COLO829 (cell line): ENCODE measurements at regions not wholly inside any gene's neighbourhood (a gene's known extent, or its start where the extent isn't known, plus 50 kb on each side); places are given as distances from the start of the nearest gene placed in this dataset.

Experiments used
- DNase-seq: peaks from one replicate; pipeline ENCODE4 v3.0.0; 2012; ENCODE audit warnings: low spot score

DNA sequence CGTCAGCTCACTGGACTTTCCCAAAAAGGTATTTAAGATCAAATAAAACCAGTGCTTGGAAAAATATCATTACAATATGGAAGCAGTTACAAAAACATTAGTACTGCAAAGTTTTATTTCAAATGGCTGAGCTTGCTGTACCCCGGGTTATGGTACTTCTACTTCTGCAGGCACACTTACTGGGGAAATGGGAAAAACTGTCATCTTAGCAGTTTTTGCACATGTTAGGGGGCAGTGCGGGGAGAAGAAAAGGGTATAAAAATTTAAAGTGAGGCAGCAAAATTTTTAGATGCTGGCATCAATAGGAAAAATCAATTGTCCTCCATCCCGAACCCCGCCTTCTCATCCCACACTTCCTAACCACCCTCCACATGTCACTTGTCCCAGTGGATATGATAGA, 133.4 kb downstream of the ATG4C start:
- no peak for DNase-seq

DNA sequence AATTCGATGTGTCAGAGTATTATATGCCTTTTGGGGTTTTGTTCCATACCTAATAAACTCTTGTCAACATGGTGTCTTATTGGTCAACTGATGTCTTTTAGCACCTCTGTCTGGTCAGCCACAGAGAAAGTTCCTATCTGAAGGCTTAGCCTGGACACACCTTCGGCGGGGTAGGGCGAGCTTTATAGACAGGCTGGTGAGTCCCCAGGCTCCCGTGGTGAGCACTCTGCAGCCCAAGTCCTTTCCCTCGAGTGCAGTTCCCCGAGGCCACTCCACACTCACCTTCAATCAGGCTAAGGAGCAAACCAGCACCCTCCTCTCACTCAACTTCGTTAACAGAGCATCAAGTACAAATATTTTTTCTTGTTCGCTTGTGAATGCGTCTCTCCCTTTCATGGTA, 133.9 kb downstream of the ATG4C start:
- DNase-seq: no peak

DNA sequence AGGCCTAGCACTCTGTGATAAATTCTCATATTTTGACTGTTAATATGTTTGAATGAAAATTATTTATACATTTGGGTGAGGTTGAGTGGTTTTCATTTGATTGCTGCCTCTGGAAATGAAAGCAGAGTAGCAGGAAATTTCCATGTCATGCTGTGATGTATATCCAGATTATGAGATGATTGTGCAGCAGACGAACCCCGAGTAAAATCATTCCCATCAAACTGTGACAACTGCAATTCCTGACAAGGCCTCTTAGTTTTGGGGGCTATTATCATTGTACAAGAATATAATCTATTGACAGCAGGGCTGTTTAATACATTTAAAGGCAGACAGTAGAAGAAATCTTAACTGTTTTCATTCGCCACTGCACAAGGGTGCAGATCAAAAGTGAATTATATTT, 134.8 kb downstream of the ATG4C start:
- no peak for DNase-seq

DNA sequence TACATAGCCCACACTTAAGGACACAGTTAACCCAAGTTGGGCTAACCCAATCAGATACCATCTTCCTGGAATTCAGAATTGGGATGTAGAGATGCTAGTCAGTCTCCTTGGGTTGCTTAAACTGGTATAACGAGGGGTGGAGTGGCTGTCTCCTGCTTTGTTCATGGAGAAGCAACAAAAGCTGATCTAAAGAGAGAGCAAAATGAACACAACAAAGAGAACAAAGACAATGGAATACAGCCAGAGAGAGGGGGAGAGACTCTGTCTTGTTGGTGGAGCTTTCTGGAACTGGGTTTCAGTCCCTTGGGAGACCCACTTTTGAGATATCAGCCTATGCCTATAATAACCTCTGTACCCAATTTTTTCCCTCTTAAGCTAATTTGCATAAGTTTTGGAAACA, 138.1 kb downstream of the ATG4C start:
- DNase-seq: no peak

DNA sequence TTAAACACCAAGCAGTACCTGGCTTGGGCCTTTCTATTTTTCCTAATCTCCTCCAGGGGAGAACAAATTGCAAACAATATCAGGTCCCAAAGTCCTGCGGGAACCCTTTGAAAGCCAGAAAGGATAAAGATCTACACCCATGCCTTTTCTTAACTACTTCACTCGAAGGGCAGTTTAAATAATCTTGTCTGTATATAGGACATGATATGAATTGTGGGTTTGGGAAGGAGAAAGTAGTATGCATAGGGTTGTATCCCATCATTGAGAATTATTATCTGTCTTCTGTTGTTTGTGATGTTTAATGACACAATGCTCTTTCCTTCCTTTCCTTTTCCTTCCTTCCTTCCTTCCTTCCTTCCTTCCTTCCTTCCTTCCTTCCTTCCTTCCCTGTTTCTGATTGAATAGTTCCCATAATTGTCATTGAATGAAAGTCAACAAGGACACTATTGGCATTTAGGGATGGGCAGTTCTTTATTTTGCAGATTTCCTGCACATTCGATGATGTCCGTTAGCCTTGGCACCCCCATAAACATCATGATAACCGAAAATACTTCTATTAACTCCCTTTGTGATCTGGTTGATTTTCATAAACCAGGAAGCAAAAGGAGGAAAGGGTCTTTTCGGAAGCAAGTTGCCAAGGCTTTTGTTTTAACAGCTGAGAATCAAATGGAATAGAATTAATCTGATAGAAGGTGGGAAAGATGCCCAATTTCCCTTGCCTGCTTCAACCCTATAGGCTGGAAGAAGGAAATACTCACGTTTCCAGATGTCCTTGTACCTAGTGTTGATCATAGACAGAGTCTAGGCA, 141.3 kb downstream of the ATG4C start:
- no peak for DNase-seq

DNA sequence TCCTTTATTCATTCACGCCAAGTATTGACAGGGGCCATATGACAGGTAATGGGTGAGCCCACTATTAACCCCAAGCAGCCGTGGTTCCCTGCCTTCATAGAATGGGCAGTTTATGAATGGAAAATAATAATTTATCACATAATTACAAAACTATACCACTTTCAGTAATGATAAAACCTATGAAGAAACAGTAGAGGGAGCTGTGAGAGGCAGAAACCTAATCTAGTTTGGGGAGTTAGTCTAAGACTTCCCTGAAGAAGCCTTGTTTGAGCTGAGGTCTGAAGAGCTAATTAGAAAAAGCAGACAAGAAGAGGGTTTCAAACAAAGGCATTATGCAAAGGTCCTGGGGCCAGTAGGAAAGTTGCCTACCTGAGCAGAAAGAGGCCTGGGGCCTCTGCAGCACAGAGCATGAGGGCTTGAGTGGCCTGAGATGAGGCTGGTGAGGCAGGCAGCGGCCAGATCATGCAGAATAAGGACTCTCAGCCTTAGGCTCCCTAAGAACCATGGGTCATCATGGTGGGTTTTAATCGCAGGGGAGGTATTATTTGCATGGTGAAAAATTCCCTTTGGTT, 142.8 kb downstream of the ATG4C start:
- no peak for DNase-seq

DNA sequence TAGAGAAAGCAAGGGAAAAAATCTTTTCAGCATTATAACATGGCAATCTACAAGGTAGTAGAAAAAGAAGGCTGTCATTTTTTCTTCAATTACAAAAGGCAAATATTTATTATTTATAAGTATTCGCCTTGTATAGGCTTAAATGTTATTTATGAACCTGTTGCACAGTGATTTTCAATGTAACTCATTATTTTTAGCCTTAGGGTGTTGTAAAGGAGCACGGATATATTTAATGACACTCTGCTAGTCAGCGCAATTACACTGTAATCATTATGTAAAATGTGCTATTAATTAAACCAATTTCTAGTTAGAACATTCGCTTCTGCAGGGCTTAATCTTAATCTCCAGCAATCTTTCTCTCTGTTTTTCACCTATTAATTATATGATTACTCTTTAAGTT, 145.0 kb downstream of the ATG4C start:
- no peak for DNase-seq

DNA sequence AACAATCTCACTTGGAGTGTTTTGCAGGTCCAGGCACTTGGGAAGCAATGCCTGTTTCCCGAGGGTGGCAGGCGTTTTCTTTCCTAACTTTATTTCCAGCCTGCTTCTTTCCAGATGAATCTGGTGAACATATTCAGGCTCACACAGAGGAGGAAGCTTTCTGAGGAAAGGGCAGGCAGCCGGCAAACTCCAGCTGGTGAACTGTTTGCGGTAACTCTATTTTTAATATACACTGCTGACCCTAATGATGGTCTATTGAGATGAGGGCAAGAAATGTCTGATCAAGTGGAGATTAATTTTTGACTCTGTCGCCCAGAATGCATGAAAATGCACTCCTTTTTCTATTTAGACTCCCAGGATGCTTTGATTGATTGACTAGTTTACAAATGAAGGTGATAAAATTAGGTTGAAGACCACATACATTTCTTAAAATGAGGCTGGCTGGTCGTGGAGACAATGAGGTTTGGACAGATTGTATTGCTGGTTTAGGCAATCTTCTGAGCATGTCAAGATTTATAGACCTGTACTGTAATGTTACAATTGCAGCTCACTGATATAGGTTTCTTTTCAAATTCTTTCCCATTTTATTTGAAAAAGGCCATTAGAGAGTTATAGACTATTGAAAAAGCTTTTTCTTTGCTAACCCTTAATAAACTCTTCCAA, 153.8 kb downstream of the ATG4C start:
- no peak for DNase-seq

DNA sequence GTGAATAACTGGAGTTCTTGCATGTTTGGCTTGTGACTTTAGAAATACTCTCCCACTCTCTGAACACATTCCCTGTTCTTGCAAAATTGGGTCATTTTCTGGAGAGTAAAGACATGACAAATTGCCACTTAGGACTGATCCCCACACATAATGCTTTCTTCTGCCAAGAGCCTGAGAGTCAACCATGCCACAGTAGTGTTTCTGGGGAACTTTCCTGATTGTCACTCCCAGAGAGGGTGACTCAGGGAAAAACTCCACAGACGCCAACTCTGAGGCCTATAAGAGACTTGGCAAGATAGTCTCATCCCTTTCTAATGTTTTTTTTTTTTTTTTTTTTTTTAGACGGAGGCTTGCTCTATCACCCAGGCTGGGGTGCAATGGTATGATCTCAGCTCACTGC, 157.8 kb downstream of the ATG4C start:
- no peak for DNase-seq

DNA sequence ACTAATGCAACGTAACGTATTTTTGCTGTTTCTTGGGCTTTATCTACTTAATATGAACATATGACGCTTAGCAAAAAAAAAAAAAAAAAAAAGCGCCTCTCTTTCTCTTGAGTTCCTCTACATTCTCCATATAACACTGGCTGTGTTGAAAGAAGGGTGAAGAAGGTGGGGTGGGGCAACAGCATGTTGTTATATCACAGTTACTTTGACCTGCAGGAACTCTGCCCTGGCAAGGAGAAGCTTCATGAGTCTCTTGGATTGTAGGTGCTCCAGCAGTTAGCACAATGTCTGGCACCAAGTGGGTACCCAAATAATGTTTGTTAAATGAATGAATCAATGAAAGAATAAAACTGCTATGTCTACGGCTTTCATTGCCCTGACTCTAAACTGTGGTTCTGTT, 162.6 kb downstream of the ATG4C start:
- DNase-seq: no peak

DNA sequence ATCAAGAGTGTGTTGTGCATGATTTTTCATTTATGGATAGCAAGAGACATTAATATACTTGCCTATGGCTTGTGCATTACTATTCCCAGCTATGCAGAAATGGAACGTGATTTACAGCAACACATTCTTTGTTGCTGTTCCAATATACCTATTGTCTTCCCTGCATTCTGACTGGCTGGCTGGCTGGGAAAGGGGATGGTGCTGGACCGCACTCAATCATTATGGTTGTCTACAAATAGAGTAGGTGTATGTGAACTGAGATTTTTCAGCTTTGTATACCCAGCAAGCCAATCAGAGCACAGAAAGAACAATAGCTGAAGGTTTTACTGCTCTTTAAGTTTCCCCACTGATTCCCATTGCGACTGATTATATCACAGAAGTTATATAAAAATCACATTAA, 167.5 kb downstream of the ATG4C start:
- DNase-seq: no peak

DNA sequence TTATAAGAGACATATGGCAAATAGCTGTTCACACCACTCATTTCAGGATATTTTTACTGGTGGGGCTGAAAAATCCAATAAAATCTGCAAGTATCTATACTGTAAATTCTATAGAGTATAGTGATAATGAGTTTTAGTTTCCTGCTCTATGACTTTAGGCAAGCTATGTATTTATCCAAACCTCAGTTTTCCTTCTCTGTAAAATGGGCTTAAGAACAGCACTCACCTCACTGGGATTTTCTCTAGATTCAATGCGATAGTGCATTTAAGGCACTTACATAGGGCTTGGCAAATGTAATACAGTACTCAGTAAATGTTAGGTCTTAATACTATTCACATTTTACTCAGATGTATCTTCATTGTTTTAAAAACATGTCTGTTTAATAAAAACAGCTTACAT, 168.7 kb downstream of the ATG4C start:
- no peak for DNase-seq

DNA sequence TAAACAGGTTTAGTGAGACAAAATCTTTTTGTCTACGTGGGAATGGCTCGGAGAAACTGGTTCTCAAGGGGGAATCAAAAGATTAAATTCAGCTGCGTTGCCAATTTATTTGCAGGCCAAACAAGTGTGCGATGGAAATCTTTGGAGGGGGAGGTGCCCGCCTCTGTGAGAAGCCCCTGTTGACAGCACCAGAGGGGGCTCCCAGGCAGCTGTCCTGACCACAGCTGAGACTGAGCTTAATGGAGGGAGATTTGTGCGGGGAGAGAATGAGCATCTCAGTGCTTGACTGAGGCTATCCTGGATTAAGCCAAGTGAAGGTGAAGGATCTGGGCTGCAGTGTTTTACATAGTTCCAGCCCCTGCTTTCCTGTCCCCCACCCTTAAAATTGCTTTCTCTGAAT, 169.7 kb downstream of the ATG4C start:
- no peak for DNase-seq

DNA sequence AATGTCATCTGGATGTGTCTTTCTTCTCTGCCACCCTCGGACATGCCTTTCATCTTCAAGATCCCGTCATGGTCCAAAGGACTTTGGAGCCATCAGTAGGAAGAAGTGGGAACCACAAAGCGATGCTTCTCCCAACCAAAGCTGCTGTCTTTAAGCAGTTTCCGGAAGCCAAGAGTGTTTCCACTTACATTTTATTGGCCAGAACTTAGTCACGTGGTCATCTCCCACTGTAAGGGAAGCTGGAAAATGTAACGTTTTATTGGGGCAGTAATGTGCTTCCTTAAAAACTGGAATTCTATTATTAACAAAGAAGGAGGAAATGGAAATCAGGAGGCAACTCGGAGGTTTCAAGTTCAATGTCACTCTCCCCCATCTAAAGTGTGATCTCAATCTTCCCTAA, 170.8 kb downstream of the ATG4C start:
- no peak for DNase-seq

DNA sequence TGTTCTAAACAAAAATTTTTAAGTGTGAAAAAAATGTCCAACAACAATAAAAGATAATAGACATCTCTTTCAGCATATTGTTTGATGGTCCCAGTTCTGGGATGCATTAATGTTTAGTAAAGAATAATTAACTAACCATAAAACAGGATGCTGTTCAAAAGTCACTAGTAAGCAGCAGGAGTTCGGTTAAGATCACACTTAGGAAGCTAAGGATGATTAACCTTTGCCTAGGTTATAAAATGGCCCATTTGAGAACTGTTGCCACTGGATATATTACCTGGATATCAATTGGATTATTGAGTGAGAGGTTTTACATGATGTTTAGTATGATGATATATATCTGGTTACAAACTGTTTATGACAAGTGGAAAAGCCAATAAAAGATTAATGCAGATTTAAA, 171.7 kb downstream of the ATG4C start:
- no peak for DNase-seq

DNA sequence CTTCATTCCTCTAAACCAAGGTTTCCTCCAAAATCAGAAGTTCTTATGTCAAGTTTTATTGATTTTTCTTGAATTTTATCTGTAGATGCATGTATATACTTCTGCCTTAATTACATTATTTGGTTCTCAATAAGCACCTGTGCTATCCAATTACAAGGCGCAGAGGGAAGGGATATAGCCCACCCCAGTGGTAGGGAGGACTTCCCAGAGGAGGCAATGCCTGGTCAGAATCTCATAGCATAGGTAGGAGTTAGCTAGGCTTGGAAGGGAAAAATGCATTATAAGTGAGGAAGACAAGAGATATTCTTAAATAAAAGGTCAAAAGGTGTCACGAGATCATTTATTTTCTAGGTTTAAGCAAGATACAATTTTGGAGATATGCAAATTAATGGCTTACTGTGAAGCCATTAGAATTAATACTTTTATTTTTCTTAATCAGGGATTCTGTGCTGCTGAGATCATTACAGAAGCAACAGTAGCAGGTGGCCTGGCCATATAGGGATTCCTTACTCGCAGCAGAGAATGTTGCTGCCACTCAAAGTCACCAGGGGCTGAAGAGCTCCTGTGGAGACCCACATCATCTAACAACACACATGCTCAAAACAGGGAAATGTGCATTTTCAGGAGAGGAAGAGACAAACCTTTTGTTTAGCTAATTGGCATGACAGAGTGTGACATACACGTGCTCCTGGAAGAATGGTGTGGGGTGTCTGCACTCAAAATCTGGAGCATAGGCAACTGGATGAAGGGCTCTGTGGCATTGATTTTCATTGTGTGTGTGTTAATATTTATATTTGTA, 178.3 kb downstream of the ATG4C start:
- no peak for DNase-seq

DNA sequence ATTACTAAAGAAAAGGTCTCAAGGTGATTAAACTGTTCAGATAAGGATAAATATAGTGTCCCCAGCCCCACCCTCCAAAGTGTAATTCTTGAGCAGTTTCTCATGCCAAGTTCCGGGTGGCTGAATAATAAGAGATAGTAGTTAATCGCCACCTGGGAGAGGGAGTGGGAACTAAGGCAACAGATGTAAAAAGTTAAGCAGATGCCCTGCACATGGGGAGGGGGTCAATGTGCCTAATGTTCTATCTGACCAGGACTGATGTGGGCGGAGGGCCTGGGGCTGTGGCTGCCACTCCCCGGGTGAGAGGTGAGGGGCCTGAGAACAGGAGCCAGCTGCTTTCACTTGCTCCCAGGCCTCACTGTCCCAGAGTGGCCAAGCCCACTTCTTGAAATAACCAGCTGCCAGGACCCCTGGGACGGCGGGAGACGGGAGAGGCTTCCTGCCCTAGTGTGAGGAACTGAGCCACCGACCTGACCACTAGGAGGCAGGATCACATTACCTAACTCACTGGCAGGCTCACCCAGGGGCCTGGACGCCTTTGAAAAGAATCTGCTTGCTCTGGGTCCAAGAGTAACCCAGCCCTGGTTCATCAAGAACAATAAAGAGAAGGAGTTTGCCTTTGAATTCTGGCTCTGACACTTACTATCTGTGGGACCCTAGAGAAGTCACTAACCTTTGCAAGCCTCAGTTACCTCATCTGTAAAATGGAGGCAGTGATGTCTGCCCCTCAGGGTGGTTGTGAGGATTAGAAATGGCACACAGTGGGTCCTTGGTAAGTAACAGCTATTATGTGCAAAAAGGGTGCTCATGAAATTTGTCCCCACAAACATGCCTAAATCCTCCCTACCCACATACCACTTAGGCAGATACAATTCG, 179.2 kb downstream of the ATG4C start:
- peak; percentile 54 for DNase-seq

DNA sequence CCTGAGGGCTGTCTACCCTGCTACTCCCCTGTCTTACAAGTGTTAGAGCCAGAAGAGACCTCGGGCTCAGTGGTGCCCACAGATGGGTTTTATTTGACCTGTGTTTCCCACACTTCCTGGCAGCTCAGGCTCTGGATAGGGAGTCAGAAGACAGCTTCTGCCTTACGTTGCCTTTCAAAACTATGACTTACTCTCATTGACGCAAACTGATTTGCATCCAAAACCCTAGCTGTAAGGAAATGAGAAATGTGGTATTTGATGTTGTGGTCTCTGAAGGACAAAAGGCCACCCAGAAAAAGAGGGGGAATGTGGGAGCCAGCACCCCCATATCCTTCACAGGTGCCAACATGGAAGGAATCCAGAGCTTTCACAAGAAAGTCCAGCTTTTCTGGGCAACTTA, 180.2 kb downstream of the ATG4C start:
- DNase-seq: no peak

DNA sequence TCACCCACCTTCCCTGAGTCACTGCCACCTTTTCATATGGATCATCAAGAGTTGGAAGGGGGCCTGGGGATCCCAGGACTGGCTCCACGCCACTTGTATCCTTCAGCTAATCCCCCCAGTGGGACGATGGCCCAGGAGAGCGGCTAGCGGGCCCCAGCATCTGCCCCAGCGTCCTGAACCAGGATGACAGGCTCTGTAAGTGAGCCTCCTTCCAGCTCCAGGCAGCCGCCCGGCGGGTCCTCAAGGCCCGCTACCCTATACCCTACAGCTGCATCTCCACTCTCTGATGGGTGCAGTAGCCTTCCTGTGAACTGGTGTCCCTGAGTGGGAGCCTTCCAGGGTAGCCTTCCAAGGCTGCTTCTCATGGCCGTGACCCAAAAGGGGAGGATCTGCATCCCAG, 183.1 kb downstream of the ATG4C start:
- no peak for DNase-seq

DNA sequence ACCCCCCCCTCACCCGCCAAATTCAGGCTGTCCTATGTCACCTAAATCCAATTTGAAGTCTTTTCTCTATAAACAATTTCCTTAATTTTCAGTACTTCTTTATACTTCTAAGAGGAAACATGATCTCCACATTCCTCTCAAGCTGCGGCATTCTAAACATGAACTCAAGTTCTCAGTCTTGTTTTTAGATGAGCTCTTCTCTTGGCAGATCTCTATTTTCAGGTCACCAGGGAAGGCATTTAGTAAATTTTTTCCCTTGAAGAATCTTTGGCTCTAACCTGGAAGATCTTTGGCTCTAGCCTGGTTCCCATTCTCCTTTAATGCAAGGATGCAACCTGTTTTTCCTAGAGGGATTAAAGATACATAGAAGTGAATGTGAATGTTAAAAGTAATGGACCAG, 193.4 kb downstream of the ATG4C start:
- DNase-seq: no peak

DNA sequence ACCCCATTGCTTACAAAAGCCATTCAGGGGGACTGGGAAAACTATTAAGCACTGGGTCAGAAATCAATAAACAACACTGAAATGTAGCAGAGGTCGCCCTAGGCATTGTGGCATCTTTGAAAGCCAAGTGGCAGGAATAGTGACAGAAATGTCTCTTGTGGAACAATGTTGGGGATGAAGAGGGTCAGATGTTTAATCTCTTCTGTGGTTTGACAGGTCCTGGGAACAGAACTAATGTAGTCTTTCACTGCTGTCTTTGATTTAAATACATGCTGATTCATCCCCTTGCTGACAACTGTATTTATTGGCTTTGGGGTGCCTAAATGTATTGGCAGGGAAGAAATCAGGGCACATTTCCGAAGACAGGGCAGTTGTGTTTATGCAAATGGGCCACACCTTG, 194.8 kb downstream of the ATG4C start:
- DNase-seq: no peak

DNA sequence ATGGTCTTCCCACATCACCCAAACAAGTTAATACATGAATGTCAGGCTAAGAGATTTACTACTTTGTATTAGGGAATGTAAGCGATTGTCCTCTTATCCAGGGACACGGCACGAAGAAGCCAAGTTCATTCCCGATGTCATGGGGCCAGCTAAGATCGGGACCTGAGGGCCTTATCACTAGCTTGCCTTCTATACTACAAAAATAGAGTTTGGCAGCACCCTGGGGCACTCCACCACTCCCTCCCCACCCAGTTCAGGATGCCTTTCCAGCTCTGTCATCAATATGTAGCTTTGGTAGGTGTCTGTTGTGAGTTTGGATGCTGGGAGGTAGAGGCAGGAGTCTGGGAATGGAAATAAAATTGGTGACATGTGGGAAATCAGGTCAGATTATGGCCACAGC, 197.5 kb downstream of the ATG4C start:
- no peak for DNase-seq
